Ishikawa (cell line): ENCODE measurements at regions not wholly inside any gene's neighbourhood (a gene's known extent, or its start where the extent isn't known, plus 50 kb on each side); places are given as distances from the start of the nearest gene placed in this dataset.

Experiments used
- CEBPB ChIP-seq: IDR thresholded peaks from 2 replicates; pipeline ENCODE4 v1.6.1; 2012
- CREB1 ChIP-seq: IDR thresholded peaks from 2 replicates; pipeline ENCODE4 v1.6.1; 2012; ENCODE audit warnings: low read depth
- EGR1 ChIP-seq: IDR thresholded peaks from 2 replicates; pipeline ENCODE4 v1.6.1; 2012
- EP300 ChIP-seq: IDR thresholded peaks from 2 replicates; pipeline ENCODE4 v1.6.1; 2012; ENCODE audit warnings: borderline replicate concordance
- FOXM1 ChIP-seq: IDR thresholded peaks from 2 replicates; pipeline ENCODE4 v1.6.1; 2012; ENCODE audit warnings: low read depth, borderline replicate concordance
- NFIC ChIP-seq: IDR thresholded peaks from 2 replicates; pipeline ENCODE4 v1.6.1; 2012
- RAD21 ChIP-seq: IDR thresholded peaks from 2 replicates; pipeline ENCODE4 v1.6.1; 2012; ENCODE audit warnings: low read depth
- REST ChIP-seq: IDR thresholded peaks from 2 replicates; pipeline ENCODE4 v1.6.1; 2012; ENCODE audit warnings: low read depth, mild to moderate bottlenecking
- TAF1 ChIP-seq: IDR thresholded peaks from 2 replicates; pipeline ENCODE4 v1.6.1; 2012; ENCODE audit warnings: low read depth, mild to moderate bottlenecking
- TEAD4 ChIP-seq: IDR thresholded peaks from 2 replicates; pipeline ENCODE4 v1.6.1; 2012
- USF1 ChIP-seq: IDR thresholded peaks from 2 replicates; pipeline ENCODE4 v1.6.1; 2012
- YY1 ChIP-seq: IDR thresholded peaks from 2 replicates; pipeline ENCODE4 v1.6.1; 2012; ENCODE audit warnings: low read depth
- ZBTB7A ChIP-seq: IDR thresholded peaks from 2 replicates; pipeline ENCODE4 v1.6.1; 2012; ENCODE audit warnings: low read depth
- TF ChIP-seq, protein P1 (sequence below): IDR thresholded peaks from 2 replicates; pipeline ENCODE4 v1.6.1; 2012

DNA sequence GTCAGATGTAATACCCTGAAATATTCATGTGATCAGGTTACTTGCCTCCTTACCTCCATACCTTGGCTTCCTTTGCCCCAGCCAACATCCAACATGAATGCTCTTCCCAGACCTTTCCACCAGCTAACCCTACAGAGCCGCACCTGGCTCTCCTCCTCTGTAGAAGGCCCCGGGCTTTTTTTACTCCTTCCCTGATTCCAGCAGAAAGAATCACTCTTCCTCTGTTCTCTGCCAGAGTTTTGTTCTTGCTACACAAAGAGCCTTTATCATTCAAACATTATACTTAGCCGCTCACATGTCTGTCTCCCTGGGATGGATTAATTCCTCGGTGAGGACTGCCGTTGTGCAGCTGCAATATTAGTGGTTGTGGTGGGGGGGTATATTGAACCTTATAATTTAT is 116.8 kb upstream of the GRAMD1B start:
- TF ChIP-seq RAD21 (no peak), NFIC (no peak), EP300 (no peak), TEAD4 (no peak), FOXM1 (no peak), REST (no peak), CREB1 (no peak), EGR1 (no peak), USF1 (no peak), YY1 (no peak), TAF1 (no peak), CEBPB (no peak), ZBTB7A (no peak)
- TF ChIP-seq, protein P1, sequence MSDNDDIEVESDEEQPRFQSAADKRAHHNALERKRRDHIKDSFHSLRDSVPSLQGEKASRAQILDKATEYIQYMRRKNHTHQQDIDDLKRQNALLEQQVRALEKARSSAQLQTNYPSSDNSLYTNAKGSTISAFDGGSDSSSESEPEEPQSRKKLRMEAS, result no peak
